K562 (cell line): ENCODE measurements at regions not wholly inside any gene's neighbourhood (a gene's known extent, or its start where the extent isn't known, plus 50 kb on each side); places are given as distances from the start of the nearest gene placed in this dataset.

ENCODE experiments used
- JUN ChIP-seq, 2 experiments: sonication (generic) in 1 of 2; formaldehyde crosslinking in 1 of 2; IDR thresholded peaks; 2 replicates each; pipeline versions ENCODE4 v1.6.1 to v1.8.0; 2012 to 2022; ENCODE audit warnings: borderline replicate concordance in 2 of 2, mild to moderate bottlenecking in 2 of 2, improper control_type of control experiment in 1 of 2, low read depth in 1 of 2, low read length in 1 of 2, missing genetic modification reagents in 1 of 2
- TF ChIP-seq, protein P1 (sequence below), 3 experiments: IDR thresholded peaks in 2 of 3; conservative IDR thresholded peaks in 1 of 3; 2 replicates each; pipeline ENCODE4 v1.5.1; 2011 to 2012; ENCODE audit warnings: low read length in 3 of 3, mild to moderate bottlenecking in 3 of 3, control low read depth in 2 of 3, improper control_type of control experiment in 1 of 3, inconsistent platforms in 1 of 3, low read depth in 1 of 3, mixed read lengths in 1 of 3, moderate library complexity in 1 of 3; ENCODE audit not compliant: insufficient read depth in 2 of 3

DNA sequence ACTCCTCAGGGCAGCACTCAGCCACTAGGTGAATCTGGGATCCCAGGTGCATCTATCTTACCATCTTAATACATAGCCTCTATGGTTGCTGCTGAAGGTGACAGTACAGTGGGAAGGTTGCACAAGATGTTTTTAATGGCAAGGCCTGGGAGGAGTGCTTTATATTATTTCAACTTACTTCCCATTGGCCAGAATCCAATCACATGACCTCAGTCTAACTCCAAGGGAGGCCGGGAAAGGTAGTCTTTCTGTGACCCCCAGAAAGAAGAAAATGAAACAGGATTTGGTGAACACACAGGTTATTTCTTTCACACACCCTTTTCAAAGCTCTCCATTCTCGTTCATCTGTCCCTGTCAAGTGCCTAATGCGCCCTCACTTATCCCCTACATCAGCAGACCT is 189.1 kb upstream of the ATP6AP2 start:
- TF ChIP-seq, protein P1, sequence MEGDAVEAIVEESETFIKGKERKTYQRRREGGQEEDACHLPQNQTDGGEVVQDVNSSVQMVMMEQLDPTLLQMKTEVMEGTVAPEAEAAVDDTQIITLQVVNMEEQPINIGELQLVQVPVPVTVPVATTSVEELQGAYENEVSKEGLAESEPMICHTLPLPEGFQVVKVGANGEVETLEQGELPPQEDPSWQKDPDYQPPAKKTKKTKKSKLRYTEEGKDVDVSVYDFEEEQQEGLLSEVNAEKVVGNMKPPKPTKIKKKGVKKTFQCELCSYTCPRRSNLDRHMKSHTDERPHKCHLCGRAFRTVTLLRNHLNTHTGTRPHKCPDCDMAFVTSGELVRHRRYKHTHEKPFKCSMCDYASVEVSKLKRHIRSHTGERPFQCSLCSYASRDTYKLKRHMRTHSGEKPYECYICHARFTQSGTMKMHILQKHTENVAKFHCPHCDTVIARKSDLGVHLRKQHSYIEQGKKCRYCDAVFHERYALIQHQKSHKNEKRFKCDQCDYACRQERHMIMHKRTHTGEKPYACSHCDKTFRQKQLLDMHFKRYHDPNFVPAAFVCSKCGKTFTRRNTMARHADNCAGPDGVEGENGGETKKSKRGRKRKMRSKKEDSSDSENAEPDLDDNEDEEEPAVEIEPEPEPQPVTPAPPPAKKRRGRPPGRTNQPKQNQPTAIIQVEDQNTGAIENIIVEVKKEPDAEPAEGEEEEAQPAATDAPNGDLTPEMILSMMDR (IDR thresholded peaks at IDR 0.05 in 2 of 3, conservative IDR thresholded peaks at IDR 0.05 in 1 of 3; ENCODE audit: insufficient read depth in 2 of 3, low read depth in 1 of 3, low read length in 3 of 3), result no peak
- TF ChIP-seq JUN (IDR thresholded peaks at IDR 0.05; ENCODE audit: borderline replicate concordance, low read depth, low read length), result no peak
- no peak for TF ChIP-seq JUN (CRISPR knock-in tag; IDR thresholded peaks at IDR 0.05; ENCODE audit: borderline replicate concordance)
